ENCODE measurements at regions not wholly inside any gene's neighbourhood (a gene's known extent, or its start where the extent isn't known, plus 50 kb on each side); places are given as distances from the start of the nearest gene placed in this dataset.

DNA sequence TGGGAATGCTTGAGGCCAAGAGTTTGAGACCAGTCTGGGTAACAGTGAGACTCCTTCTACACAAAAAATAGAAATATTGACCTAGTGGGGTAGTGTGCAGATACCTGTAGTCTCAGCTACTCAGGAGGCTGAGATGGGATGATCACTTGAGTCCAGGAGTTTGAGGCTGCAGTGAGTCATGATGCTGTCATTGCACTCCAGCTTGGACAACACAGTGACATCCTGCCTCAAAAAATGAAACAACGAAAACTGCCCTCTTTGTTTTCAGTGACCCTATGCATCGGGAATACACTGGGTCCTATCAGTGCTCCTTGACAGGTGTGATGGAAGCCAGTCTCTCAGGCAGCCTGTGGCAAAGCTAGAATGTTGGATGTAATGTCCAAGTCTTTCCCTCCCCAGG lies 311.5 kb upstream of the OR4E1 start:
- DNase-seq (no peak), ATAC-seq (no peak)
- intact Hi-C loops (cut with DNase I, micrococcal nuclease) = no loop called here

DNA sequence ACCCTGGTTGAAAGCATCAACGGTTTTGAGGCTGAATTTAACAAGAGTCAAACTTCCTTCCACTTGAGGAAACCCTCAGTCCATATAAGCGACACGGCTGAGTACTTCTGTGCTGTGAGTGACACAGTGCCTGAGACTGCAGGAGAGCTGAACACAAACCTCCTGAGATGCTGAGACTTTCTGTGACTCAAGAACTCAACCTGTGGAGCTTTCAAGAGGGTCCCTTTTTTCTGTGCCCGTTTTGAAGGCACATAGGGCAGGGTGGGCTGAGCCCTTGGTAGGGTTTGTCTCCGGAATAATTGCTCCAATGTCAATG lies 305.3 kb upstream of the OR4E1 start:
- ATAC-seq = no peak
- intact Hi-C loops (cut with DNase I, micrococcal nuclease) = no loop called here
- no peak for DNase-seq

DNA sequence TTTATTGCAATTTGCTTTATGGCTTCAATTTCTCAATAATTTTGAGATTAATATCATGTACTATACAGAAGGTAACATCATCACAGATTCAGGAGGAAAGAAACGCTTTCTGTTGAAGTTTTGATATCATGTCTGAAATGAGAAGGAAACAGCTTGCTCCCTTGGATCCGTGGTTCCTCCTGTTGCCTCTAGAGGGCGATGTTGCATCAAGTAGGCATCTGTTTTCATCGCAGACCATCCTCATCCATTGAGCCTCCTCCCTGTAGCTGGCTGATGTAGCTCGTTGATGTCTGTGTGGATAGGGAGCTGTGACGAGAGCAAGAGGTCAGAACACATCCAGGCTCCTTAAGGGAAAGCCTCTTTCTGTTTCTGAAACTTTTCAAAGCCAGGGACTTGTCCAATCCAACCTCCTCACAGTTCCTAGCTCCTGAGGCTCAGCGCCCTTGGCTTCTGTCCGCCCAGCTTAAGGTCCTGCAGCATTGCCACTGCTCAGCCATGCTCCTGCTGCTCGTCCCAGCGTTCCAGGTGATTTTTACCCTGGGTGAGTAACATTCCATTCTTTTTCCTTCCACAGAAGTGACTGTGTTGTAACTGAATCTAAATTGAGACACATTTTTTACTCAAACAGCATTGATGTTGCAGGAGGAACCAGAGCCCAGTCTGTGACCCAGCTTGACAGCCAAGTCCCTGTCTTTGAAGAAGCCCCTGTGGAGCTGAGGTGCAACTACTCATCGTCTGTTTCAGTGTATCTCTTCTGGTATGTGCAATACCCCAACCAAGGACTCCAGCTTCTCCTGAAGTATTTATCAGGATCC lies 304.8 kb upstream of the OR4E1 start:
- ATAC-seq (no peak), DNase-seq (peak in 1 of 2 donors; percentile 43)
- intact Hi-C loops (cut with DNase I, micrococcal nuclease) = no loop called here

DNA sequence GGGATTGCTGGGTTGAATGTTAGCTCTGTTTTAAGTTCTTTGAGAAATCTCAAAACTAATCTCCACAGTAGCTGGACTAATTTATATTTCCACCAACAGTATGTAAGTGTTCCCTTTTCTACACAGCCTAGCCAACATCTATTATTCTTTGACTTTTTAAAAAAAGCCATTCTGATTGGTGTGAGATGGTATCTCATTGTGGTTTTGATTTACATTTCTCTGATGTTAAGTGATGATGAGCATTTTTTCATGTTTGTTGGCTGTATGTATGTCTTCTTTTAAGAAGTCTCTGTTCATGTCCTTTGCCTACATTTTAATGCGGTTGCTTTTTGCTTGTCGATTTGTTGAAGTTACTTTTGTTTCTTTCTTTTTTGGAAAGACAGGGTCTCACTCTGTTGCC lies 301.1 kb upstream of the OR4E1 start:
- intact Hi-C loops (cut with DNase I, micrococcal nuclease) = no loop called here
- no peak for DNase-seq
- no peak for ATAC-seq

DNA sequence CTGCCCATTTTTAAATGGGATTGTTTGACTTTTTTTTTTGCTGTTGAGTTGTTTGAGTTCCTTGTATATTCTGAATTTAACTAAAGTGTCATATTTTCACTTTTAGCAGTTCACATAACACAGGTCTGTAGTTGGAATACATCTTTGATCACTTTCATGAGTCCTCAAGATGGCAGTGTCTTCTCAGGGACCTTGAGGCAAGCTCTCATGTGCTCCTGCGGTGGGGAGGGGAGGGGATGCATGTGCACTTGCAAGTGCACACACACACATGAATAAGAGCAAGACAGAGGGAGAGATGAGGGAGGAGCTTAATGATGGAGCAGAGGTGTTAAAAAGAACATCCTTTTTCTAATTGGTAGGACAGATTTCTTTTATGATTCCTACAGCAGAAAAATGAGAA lies 291.4 kb upstream of the OR4E1 start:
- intact Hi-C loops (cut with DNase I, micrococcal nuclease) = no loop called here
- ATAC-seq (no peak), DNase-seq (no peak)

DNA sequence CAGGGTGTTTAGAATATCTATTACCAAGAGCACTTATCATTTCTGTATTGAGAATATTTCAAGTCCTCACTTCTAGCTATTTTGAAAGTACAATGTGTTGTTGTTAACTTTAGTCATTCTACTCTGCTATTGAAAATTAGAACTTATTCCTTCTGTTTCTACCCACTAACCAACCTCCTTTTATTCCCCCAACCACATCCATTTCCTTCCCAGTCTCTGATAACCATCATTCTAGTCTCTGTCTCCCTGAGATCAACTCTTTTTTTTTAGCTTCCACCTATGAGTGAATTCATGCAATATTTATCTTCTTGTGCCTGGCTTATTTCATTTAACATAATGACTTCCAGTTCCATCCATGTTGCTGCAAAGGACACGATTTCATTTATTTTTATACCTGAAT lies 290.6 kb upstream of the OR4E1 start:
- intact Hi-C loops (cut with DNase I, micrococcal nuclease) = no loop called here
- no peak for ATAC-seq
- no peak for DNase-seq

DNA sequence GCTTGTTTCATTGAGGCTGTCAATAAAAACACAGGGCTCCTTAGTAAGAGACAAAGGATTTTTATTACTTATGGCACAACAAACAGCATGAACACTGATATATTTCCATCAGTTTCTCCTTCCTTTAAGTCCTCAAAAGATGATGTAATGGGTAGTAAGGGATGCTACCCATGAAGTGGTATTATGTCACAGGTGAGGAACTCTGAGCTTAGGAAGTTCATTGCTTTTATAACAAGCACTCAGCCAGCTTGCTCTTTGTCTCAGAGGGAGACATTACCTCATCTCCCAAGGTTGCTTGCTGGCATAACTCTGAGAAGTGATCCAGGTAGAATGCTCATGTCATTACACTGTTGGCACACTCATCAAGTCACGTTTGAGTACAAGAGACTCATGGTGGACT lies 287.0 kb upstream of the OR4E1 start:
- DNase-seq = no peak
- ATAC-seq = no peak
- intact Hi-C loops (cut with DNase I, micrococcal nuclease) = no loop called here

DNA sequence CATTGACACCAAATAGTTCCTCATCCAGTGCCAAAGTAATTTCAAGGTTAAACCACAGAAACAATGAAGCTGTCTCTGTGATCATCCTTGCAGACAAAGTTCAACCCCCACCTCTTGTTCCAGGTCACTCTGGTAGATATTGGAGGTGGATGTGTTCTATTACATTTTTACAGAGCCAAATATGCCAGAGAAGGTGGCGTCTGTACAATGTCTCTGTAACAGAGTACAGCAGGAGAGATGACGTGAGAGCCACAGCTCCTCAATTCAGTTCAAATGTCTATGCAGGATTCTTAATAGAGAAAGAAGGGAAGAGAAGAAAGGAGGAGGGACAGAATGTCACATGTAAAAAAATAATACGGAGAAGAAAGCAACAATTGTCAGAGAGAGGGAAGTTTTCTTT lies 268.3 kb upstream of the OR4E1 start:
- DNase-seq = no peak
- intact Hi-C loops (cut with DNase I, micrococcal nuclease) = no loop called here
- ATAC-seq = no peak

DNA sequence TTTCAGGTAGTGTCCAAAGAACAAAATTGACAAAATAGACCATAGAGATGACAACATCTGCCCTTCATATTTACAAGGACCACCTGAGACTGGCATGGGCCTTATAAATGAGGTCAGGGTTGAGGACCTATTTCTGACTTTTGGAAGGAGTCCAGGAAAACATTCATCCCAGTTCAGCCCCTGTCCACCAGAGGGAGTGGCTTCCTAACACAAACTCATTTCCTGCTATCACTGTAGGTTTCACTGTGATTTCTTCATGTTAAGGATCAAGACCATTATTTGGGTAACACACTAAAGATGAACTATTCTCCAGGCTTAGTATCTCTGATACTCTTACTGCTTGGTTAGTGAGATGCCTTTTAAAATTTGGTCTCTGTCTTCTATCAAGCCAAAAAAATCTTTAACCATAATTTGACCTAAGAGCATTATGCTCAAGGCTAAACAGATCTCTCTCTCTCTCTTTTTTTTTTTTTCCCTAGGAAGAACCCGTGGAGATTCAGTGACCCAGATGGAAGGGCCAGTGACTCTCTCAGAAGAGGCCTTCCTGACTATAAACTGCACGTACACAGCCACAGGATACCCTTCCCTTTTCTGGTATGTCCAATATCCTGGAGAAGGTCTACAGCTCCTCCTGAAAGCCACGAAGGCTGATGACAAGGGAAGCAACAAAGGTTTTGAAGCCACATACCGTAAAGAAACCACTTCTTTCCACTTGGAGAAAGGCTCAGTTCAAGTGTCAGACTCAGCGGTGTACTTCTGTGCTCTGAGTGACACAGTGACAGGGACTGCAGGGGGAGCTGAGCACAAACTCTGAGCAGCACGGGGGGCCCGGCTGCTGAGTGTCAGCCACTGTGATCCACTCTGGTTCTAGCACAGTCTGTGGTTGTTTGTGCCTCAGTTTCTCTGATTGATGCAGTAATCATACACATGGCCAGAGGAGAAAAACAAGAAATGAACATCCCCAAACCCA lies 267.6 kb upstream of the OR4E1 start:
- ATAC-seq = no peak
- intact Hi-C loops (cut with DNase I, micrococcal nuclease) = no loop called here
- peak in 1 of 2 donors; percentile 7 for DNase-seq

DNA sequence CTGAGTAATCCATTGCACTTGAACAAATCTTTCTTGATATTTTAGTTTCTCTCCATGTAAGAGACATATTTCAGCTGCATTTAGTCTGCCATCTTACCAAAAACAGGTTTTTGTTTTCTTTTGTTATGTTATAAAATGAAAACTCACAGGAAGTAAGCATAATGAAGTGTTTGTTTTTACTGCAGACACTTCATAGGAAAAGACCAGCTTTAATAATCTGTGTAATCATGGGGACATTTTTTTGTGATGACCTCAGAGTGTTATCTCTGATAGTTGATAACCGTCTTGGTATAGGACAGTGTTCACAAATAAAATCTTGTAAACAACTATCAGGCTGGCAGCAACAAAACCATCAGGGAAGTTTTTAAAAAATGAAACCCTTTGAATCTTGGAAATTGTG lies 266.2 kb upstream of the OR4E1 start:
- intact Hi-C loops (cut with DNase I, micrococcal nuclease) = no loop called here
- ATAC-seq = no peak
- DNase-seq = no peak

DNA sequence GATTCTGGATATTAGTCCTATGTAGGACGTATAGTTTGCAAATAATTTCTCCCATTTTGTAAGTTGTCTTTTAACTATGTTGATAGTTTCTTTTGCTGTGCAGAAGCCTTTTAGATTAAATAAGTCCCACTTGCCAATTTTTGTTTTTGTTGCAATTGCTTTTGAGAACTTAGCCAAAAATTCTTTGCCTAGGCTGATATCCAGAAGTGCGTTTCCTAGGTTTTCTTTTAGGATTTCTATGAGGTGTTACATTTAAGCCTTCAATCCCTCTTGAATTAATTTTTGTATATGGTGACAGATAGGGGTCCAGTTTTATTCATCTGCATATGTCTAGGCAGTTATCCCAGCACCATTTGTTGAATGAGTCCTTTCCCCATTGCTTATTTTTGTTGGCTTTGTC lies 264.4 kb upstream of the OR4E1 start:
- intact Hi-C loops (cut with DNase I, micrococcal nuclease) = no loop called here
- DNase-seq (no peak), ATAC-seq (no peak)

DNA sequence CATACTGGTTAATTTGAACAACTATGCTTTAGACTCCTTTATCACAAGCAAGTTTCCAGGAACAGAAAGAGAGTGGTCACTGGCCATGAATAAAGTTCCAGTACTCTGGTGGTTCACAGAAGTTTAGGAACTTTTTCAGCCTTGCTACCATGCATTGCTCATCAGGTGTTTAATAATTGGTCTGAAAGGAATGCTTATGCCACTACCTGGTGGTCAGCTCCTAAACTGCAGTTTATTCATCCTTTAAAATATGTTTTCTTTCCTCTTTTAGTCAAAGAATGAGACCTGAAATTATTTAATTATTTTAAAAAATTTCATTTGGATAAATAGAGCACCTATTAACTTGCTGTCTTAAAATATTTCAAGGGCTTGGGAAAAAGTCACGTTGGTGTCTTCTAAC lies 260.1 kb upstream of the OR4E1 start:
- DNase-seq = no peak
- no peak for ATAC-seq
- intact Hi-C loops (cut with DNase I, micrococcal nuclease) = no loop called here

DNA sequence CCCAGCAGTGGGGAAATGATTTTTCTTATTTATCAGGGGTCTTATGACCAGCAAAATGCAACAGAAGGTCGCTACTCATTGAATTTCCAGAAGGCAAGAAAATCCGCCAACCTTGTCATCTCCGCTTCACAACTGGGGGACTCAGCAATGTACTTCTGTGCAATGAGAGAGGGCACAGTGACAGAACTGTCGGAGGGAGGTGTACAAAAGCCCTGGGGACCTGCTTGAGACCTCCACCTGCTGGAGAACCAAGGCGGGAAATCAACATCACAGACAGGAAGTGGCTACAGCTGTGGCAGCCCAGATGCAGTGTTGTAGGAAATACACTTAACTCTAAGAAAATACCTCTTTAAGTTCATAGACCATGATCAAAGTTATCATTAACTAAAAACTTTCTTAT lies 250.9 kb upstream of the OR4E1 start:
- DNase-seq (peak in 1 of 2 donors; percentile 38), ATAC-seq (peak; percentile 36)
- intact Hi-C loops (cut with DNase I, micrococcal nuclease) = no loop called here

DNA sequence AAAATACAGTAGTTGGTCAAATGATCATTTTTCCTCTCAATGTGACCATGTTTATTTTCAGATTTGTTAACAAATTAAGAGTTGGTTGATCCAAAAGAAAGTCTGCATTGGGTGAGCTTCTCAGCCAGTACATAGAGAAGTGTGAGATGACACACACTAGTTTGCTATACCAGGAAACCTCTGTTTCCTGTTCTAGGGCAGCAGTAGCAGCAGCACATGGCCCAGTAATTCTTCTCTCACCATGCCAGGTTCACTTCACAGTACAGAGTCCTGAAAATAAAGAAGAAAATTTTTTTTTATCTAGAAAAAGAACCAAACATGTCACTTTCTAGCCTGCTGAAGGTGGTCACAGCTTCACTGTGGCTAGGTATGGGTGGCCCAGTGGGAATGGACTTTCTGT lies 250.2 kb upstream of the OR4E1 start:
- ATAC-seq (no peak), DNase-seq (no peak)
- intact Hi-C loops (cut with DNase I, micrococcal nuclease) = no loop called here

DNA sequence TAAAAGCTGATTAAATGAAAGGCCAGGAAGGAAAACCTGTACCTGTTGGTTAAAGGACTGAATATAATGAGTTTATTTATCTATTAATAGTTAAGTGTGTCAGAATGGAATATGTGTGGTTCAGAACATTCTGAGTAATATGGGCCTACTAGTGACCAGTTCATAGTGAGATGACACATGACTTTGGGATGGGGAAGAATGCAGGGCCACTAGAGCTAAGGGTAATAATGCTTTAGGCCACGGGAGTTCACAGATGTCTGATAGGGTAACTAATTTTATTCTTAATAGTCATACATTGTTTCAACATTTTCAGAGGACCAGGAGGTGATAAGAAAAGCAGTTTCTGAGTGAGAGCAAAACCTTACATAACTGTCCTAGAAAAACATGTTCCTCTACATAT lies 247.8 kb upstream of the OR4E1 start:
- no peak for ATAC-seq
- no peak for DNase-seq
- intact Hi-C loops (cut with DNase I, micrococcal nuclease) = no loop called here

DNA sequence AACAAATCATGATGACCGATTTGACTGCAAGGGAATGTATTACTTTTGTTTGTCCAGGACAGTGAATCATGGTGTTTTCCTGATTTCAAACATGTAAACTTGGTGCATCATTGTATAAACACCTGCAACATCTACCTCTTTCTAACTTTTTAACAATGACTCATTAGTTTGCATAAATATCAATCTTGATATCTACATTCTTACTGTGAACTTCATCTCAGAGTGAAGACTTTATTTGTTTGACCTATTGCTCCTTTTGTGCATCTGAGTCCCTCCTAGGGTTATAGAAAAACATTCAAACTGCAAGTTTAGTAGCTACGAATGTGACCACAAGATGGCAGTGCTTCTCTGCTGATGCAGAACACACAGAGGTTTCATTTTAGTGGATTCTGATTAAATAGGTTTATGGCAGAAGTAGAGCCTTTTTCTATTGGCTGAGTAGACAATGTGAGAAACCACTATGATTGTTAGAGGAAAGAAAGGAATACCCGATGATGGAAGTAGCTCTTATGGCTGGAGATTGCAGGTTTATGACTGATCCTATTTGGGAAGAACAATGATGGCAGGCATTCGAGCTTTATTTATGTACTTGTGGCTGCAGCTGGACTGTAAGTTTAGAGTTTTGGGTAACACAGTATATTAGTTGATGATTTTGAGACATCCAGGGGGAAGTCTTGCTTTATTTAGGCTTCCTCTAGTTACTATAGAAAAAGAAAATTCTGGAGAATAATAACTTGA lies 244.2 kb upstream of the OR4E1 start:
- intact Hi-C loops (cut with DNase I, micrococcal nuclease) = no loop called here
- peak in 1 of 2 donors; percentile 53 for DNase-seq
- ATAC-seq = peak; percentile 58

DNA sequence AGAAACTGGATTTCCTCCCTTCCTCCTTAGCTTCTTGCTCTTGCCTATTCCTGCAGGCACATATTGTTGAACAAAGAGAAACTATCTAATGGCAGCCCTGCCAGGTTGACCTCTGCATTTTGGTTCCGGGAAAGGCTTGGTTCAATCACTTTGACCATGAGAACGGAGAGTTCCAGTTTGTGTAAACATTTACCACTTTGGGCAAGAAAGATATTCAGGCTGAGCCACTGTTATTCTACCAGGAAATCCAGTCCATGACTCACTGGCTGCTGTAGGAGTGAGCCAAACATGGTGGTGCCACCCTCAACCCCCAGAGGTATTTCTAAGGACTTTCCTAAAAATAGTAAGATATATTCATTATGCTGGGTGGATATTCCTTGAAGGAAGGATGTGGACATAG lies 242.2 kb upstream of the OR4E1 start:
- no peak for DNase-seq
- ATAC-seq = peak; percentile 68
- intact Hi-C loops (cut with DNase I, micrococcal nuclease) = no loop called here

DNA sequence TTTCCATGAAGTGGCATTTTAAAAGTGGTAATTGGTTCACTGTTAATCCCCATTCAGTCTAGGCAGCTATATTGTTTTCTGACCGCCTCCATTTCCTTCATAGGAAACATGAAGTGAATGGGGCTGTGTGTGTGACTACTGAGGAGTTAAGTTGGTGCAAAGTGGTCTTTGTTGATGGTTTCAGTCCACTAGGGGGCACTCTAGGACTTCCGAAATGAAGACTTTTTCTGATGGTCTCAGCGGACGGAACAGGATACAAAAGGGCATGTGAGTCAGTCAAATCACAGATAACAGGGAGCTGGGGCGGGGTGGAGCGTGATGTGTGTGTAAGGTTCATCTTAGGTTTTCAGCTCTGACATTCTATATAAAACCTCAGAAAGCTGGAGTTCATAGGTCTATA lies 240.1 kb upstream of the OR4E1 start:
- intact Hi-C loops (cut with DNase I, micrococcal nuclease) = no loop called here
- DNase-seq = peak; percentile 48 to 58
- ATAC-seq = peak; percentile 85

DNA sequence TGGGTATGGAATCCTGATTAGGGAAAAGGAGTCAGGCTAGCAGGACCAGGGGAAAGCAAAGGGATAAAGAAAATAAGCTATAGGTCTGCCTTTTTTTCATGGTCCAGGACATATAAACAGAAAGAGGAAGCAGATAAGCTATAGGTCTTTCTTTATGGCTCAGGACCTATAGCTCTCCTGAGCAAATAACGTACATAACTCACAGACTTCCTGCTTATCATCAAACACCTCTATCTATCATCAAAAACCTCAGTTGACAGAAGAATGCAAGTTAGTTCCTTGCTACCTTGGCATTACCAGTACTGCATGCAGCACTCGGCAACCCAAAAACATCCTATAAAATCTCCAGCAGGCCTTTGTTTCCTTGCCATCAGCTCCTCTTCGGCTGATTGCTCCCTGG lies 238.7 kb upstream of the OR4E1 start:
- intact Hi-C loops (cut with DNase I, micrococcal nuclease) = no loop called here
- ATAC-seq (no peak), DNase-seq (no peak)

DNA sequence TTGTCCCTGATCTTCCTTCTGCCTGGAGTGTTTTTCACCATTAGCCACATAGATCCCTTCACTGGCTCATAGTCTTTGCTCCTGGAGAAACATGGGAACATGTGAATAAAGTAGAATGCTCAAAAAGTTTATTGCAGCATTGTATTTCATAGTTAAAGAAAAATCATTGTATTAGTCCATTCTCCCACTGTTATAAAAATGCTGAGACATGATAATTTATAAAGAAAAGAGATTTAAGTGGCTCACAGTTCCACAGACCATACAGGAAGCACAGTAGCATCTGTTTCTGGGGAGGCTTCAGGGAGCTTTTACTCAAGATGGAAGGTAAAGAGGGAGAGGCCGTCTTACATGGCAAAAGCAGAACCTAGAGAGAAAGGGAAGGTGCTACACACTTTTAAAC lies 238.3 kb upstream of the OR4E1 start:
- DNase-seq (no peak), ATAC-seq (no peak)
- intact Hi-C loops (cut with DNase I, micrococcal nuclease) = no loop called here

All from left colon (tissue), 2 donors.